GM06990 (cell line): ENCODE measurements at regions not wholly inside any gene's neighbourhood (a gene's known extent, or its start where the extent isn't known, plus 50 kb on each side); places are given as distances from the start of the nearest gene placed in this dataset.

Source experiments
- DNase-seq: peaks from one replicate; pipeline ENCODE4 v3.0.0-alpha.2; 2011; ENCODE audit not compliant: insufficient read length; ENCODE audit errors: extremely low read depth
- H3K27me3 ChIP-seq: replicated peaks from 2 replicates; pipeline ENCODE4 v1.6.0; 2011; ENCODE audit warnings: low read length; ENCODE audit not compliant: control insufficient read depth, insufficient read depth
- H3K36me3 ChIP-seq: 2 replicates; pipeline ENCODE4 v1.5.1; 2011; ENCODE audit warnings: low read length; ENCODE audit not compliant: control insufficient read depth, insufficient read depth
- H3K4me3 ChIP-seq: replicated peaks from 2 replicates; pipeline ENCODE4 v1.5.1; 2011; ENCODE audit warnings: low read depth, mild to moderate bottlenecking, control low read depth, low read length
- CTCF ChIP-seq: IDR thresholded peaks from 2 replicates; pipeline ENCODE4 v1.5.1; 2011; ENCODE audit warnings: low read length, control low read depth, mild to moderate bottlenecking, inconsistent platforms; ENCODE audit not compliant: insufficient read depth, poor library complexity, severe bottlenecking

GRCh38 chr3:153958635-153959595 lies 162.3 kb upstream of the ARHGEF26 start:
- H3K27me3 ChIP-seq, result no peaks in the 10 kb centered on the region
- TF ChIP-seq CTCF, result no peak
- no peak overlapping the region for H3K4me3 ChIP-seq
- DNase-seq, result no peak
- no peaks in the 10 kb centered on the region for H3K36me3 ChIP-seq

GRCh38 chr3:153960458-153961074 lies 160.6 kb upstream of the ARHGEF26 start:
- Histone ChIP-seq H3K4me3 (no peak overlapping the region), H3K36me3 (no peaks in the 10 kb centered on the region), H3K27me3 (no peaks in the 10 kb centered on the region)
- TF ChIP-seq CTCF, result no peak
- DNase-seq, result no peak

GRCh38 chr3:153961494-153961893 lies 159.7 kb upstream of the ARHGEF26 start:
- H3K27me3 ChIP-seq, result no peaks in the 10 kb centered on the region
- no peaks in the 10 kb centered on the region for H3K36me3 ChIP-seq
- H3K4me3 ChIP-seq, result no peak overlapping the region
- TF ChIP-seq CTCF, result no peak
- no peak for DNase-seq

- no peak for DNase-seq
- no peak for TF ChIP-seq CTCF
- no peaks in the 10 kb centered on the region for H3K27me3 ChIP-seq
- H3K36me3 ChIP-seq, result no peaks in the 10 kb centered on the region
- no peak overlapping the region for H3K4me3 ChIP-seq
Observed at GRCh38 chr3:153963012-153963411, 158.2 kb upstream of the ARHGEF26 start.

GRCh38 chr3:153967260-153967659 lies 153.9 kb upstream of the ARHGEF26 start:
- no peak for TF ChIP-seq CTCF
- DNase-seq, result no peak
- Histone ChIP-seq H3K27me3 (no peaks in the 10 kb centered on the region), H3K4me3 (no peak overlapping the region), H3K36me3 (no peaks in the 10 kb centered on the region)
